ENCODE measurements at regions not wholly inside any gene's neighbourhood (a gene's known extent, or its start where the extent isn't known, plus 50 kb on each side); places are given as distances from the start of the nearest gene placed in this dataset.

DNA sequence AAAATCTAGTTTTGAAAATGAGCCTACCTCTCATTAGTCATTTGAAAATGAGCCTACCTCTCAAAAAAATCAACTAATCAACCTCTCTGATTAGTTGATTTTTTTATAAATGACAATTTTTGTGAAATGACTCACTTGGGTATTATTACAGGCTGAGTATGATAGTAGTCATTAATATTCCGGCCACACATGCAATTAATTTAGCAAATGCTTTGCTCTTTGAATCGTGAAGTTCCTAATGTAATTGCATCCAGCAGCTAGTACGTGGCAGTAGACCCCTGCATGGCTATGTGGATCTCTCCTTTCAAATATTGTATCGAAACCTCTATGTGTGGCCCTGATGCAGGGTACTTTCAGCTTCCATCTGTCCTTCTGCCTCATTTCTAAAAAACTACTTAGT lies 245.9 kb upstream of the PHYHIPL start:
- WGBS, 2 donors = 92 to 95% methylated on average over 4 of the region's 4 CpGs
- TF ChIP-seq, protein P1, sequence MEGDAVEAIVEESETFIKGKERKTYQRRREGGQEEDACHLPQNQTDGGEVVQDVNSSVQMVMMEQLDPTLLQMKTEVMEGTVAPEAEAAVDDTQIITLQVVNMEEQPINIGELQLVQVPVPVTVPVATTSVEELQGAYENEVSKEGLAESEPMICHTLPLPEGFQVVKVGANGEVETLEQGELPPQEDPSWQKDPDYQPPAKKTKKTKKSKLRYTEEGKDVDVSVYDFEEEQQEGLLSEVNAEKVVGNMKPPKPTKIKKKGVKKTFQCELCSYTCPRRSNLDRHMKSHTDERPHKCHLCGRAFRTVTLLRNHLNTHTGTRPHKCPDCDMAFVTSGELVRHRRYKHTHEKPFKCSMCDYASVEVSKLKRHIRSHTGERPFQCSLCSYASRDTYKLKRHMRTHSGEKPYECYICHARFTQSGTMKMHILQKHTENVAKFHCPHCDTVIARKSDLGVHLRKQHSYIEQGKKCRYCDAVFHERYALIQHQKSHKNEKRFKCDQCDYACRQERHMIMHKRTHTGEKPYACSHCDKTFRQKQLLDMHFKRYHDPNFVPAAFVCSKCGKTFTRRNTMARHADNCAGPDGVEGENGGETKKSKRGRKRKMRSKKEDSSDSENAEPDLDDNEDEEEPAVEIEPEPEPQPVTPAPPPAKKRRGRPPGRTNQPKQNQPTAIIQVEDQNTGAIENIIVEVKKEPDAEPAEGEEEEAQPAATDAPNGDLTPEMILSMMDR (IDR thresholded peaks at IDR 0.05) = no peak
- no peak for TF ChIP-seq POLR2A (IDR thresholded peaks at IDR 0.05)
- Histone ChIP-seq H3K36me3 (ENCODE audit: low read depth, missing control alignments) (no peaks in the 10 kb centered on the region), H3K27ac (no peak overlapping the region), H3K9me3 (no peaks in the 10 kb centered on the region), H3K27me3 (no peaks in the 10 kb centered on the region), H3K4me1 (no peaks in the 10 kb centered on the region), H3K4me3 (no peak overlapping the region)
- no peak for DNase-seq
- intact Hi-C loops (cut with DNase I; ENCODE audit: low total_unique reads) = no loop called here

DNA sequence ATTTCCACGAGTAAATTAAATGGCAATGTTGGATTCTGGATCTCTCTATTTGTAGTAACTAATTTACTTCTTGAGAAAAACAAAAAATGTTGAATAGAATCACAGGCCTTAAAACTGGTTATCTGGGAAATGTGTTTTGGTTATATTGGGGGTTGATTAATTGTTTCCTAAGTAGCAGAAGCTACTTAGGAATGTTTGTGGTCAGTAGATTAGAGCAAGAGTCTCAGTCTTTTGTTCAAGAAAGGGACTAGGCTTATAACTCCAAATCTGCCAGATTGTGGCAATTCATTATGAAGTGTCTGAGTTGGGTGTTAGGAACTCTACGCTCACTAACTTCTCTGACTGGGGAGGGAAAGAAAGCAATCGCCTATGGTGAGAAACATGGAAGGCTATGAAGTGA lies 244.3 kb upstream of the PHYHIPL start:
- H3K4me1 ChIP-seq = no peaks in the 10 kb centered on the region
- H3K27ac ChIP-seq = no peak overlapping the region
- no peaks in the 10 kb centered on the region for H3K9me3 ChIP-seq
- intact Hi-C loops (cut with DNase I; ENCODE audit: low total_unique reads) = no loop called here
- H3K4me3 ChIP-seq = no peak overlapping the region
- 88% methylated on average over 3 of the region's 3 CpGs for WGBS, 2 donors
- H3K36me3 ChIP-seq (ENCODE audit: low read depth, missing control alignments) = no peaks in the 10 kb centered on the region
- H3K27me3 ChIP-seq = no peaks in the 10 kb centered on the region
- TF ChIP-seq, protein P1 (IDR thresholded peaks at IDR 0.05) = no peak
- no peak for DNase-seq

DNA sequence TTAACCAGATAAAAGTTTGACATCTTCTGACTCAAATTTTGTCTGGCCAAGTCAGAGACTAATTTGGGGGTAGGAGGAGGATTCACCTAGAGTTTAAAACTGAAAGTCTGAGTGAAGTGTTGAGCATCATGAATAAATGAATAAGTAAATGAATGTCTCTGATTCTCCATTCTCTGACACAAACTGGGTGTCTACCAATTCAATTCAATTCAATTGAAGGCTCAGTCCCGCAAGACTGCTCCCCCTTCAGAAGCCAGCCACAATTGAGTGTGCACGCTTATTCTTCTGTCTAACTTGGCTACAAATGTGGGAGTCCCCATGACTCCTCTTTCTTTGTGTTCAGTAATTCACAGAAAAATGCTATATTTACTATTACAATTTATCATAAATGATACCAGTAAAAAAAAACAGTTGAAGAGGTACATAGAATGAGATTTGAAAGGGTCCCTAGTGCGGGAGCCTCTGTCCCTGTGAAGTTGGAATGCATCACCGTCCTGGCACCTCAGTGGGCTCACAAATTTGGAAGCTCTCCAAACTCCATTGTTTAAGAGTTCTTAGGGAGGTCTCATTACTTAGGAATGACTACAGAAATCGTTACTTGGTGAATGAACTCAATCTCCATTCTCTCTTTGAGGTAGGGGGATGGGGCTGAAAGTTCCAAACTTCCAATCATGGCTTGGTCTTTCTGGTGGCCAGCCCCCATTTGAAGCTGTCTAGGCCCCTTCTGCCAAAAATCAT lies 243.7 kb upstream of the PHYHIPL start:
- Histone ChIP-seq H3K27ac (no peak overlapping the region), H3K27me3 (no peaks in the 10 kb centered on the region), H3K4me3 (no peak overlapping the region), H3K4me1 (no peaks in the 10 kb centered on the region), H3K9me3 (no peaks in the 10 kb centered on the region), H3K36me3 (ENCODE audit: low read depth, missing control alignments) (no peaks in the 10 kb centered on the region)
- no peak for DNase-seq
- intact Hi-C loops (cut with DNase I; ENCODE audit: low total_unique reads) = no loop called here
- TF ChIP-seq POLR2A (IDR thresholded peaks at IDR 0.05) = no peak
- TF ChIP-seq, protein P1 (IDR thresholded peaks at IDR 0.05) = no peak
- 78 to 94% methylated on average over 5 of the region's 5 CpGs for WGBS, 2 donors

DNA sequence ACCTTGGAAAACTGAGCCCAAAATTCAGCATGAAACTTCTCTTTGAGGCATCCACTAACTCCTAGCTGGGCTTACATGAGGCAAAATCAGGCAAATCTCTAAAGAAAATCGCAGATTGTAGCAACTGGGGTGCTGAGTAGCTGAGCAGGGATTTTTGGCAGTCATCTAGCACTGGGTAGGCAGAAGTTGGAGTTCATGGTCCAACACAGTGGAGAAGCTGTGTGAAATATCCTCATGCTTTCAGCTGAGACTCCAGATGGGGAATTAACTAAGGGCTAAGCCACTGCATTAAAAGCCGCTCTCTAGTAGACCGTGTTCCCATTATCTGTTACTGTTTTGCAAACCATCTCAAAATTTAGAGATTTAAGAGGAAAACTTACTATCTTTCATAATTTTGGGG lies 240.1 kb upstream of the PHYHIPL start:
- H3K4me1 ChIP-seq = no peaks in the 10 kb centered on the region
- H3K27ac ChIP-seq = no peak overlapping the region
- no peaks in the 10 kb centered on the region for H3K27me3 ChIP-seq
- no peaks in the 10 kb centered on the region for H3K9me3 ChIP-seq
- intact Hi-C loops (cut with DNase I; ENCODE audit: low total_unique reads) = no loop called here
- no peaks in the 10 kb centered on the region for H3K36me3 ChIP-seq (ENCODE audit: low read depth, missing control alignments)
- H3K4me3 ChIP-seq = no peak overlapping the region
- no peak for TF ChIP-seq POLR2A (IDR thresholded peaks at IDR 0.05)
- WGBS, 2 donors = 62 to 69% methylated on average over 3 of the region's 3 CpGs
- no peak for DNase-seq

DNA sequence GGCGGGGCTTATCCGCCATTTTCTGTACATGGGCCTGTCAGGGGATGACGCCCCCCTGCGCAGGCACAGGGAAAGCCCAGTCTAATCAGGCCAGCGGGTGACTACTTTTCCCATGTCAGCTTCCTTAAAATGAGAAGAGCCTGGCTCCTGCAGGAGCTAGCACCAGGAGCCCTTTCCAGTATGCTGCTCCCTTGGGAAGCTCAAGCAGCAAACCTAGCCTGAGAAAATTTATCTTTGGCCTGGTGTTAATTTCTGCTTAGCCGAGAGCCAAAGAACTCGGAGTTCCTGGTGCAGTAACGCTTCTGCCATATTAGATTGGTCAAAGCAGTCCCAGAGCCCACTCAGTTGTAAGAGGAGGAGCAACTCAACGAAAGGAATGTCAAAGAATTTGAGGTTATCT lies 239.0 kb upstream of the PHYHIPL start:
- Histone ChIP-seq H3K36me3 (ENCODE audit: low read depth, missing control alignments) (no peaks in the 10 kb centered on the region), H3K4me1 (no peaks in the 10 kb centered on the region), H3K27ac (no peak overlapping the region), H3K27me3 (no peaks in the 10 kb centered on the region), H3K4me3 (no peak overlapping the region), H3K9me3 (no peaks in the 10 kb centered on the region)
- intact Hi-C loops (cut with DNase I; ENCODE audit: low total_unique reads) = no loop called here
- TF ChIP-seq POLR2A (IDR thresholded peaks at IDR 0.05) = no peak
- TF ChIP-seq, protein P1 (IDR thresholded peaks at IDR 0.05) = no peak
- WGBS, 2 donors = 36 to 43% methylated on average over 9 of the region's 9 CpGs
- DNase-seq = peak; percentile 46

Data from testis (tissue), 2 donors.